ENCODE measurements at regions not wholly inside any gene's neighbourhood (a gene's known extent, or its start where the extent isn't known, plus 50 kb on each side); places are given as distances from the start of the nearest gene placed in this dataset.
"Not testable (repeated sequence)": the region's sequence is repeated elsewhere in the genome, so short reads cannot be mapped to it uniquely, and the experiment has no call there.

GRCh38 chr13:107681600-107681999 is 533.7 kb downstream of the LIG4 start:
- intact Hi-C loops (cut with micrococcal nuclease): loop anchor here (5.0 kb wide), 1 partner anchor 49 kb away; no protein-coding TSS in a partner anchor

GRCh38 chr13:107680115-107680514 is 535.2 kb downstream of the LIG4 start:
- intact Hi-C loops (cut with micrococcal nuclease): loop anchor here (5.0 kb wide), 1 partner anchor 48 kb away; no protein-coding TSS in a partner anchor

GRCh38 chr13:107678075-107678689 is 537.2 kb downstream of the LIG4 start:
- intact Hi-C loops (cut with micrococcal nuclease): no loop called here

- intact Hi-C loops (cut with micrococcal nuclease): no loop called here
Observed at GRCh38 chr13:107675847-107676550, 539.3 kb downstream of the LIG4 start.

GRCh38 chr13:107669391-107669993 is 545.8 kb downstream of the LIG4 start:
- intact Hi-C loops (cut with micrococcal nuclease): no loop called here

GRCh38 chr13:107665926-107666458 is 549.3 kb downstream of the LIG4 start:
- intact Hi-C loops (cut with micrococcal nuclease): no loop called here

- intact Hi-C loops (cut with micrococcal nuclease): loop anchor here (1.0 kb wide), 1 partner anchor 439 kb away; no protein-coding TSS in a partner anchor
Observed at GRCh38 chr13:107650081-107650701, 565.1 kb downstream of the LIG4 start.

- intact Hi-C loops (cut with micrococcal nuclease): no loop called here
Observed at GRCh38 chr13:107649079-107649478, 566.3 kb downstream of the LIG4 start.

- intact Hi-C loops (cut with micrococcal nuclease): no loop called here
Observed at GRCh38 chr13:107644136-107644535, 571.2 kb downstream of the LIG4 start.

- intact Hi-C loops (cut with micrococcal nuclease): no loop called here
Observed at GRCh38 chr13:107643615-107644014, 571.7 kb downstream of the LIG4 start.

- intact Hi-C loops (cut with micrococcal nuclease): no loop called here
Observed at GRCh38 chr13:107642831-107643230, 572.5 kb downstream of the LIG4 start.

- intact Hi-C loops (cut with micrococcal nuclease): no loop called here
Observed at GRCh38 chr13:107641574-107641973, 573.8 kb downstream of the LIG4 start.

- intact Hi-C loops (cut with micrococcal nuclease): no loop called here
Observed at GRCh38 chr13:107625648-107626047, 589.7 kb downstream of the LIG4 start.

- intact Hi-C loops (cut with micrococcal nuclease): no loop called here
Observed at GRCh38 chr13:107617527-107617926, 597.8 kb downstream of the LIG4 start.

- intact Hi-C loops (cut with micrococcal nuclease): no loop called here
Observed at GRCh38 chr13:107612376-107612775, 603.0 kb downstream of the LIG4 start.

GRCh38 chr13:107608736-107609135 is 606.6 kb downstream of the LIG4 start:
- intact Hi-C loops (cut with micrococcal nuclease): no loop called here

- intact Hi-C loops (cut with micrococcal nuclease): no loop called here
Observed at GRCh38 chr13:107600971-107601370, 614.4 kb downstream of the LIG4 start.

GRCh38 chr13:107596306-107596705 is 619.0 kb downstream of the LIG4 start:
- intact Hi-C loops (cut with micrococcal nuclease): not testable (repeated sequence)

GRCh38 chr13:107590556-107590955 is 624.8 kb downstream of the LIG4 start:
- intact Hi-C loops (cut with micrococcal nuclease): no loop called here

- intact Hi-C loops (cut with micrococcal nuclease): no loop called here
Observed at GRCh38 chr13:107587681-107588080, 627.7 kb downstream of the LIG4 start.

GRCh38 chr13:107586216-107586615 is 629.1 kb downstream of the LIG4 start:
- intact Hi-C loops (cut with micrococcal nuclease): no loop called here
